ENCODE measurements at regions not wholly inside any gene's neighbourhood (a gene's known extent, or its start where the extent isn't known, plus 50 kb on each side); places are given as distances from the start of the nearest gene placed in this dataset.

GRCh38 chr20:19855416-19855815 is 97.4 kb downstream of the RIN2 start:
- TF ChIP-seq CTCF (conservative IDR thresholded peaks at IDR 0.05 in 1 of 2, IDR thresholded peaks at IDR 0.05 in 1 of 2; ENCODE audit: low read depth in 1 of 2, low read length in 2 of 2) (no peak), EZH2 (IDR thresholded peaks at IDR 0.05; ENCODE audit: low read length, missing control alignments) (no peak)
